Sciatic nerve (tissue), 2 donors: ENCODE measurements at regions not wholly inside any gene's neighbourhood (a gene's known extent, or its start where the extent isn't known, plus 50 kb on each side); places are given as distances from the start of the nearest gene placed in this dataset.
A peak's percentile ranks its signal among the peaks of the same experiment; 100 is the strongest.
"Not testable (repeated sequence)": the region's sequence is repeated elsewhere in the genome, so short reads cannot be mapped to it uniquely, and the experiment has no call there.

ENCODE experiments used
- ATAC-seq: fragments of 200-7000 bp; cut with Tn5 transposase; one replicate; pipeline ENCODE4 v1.9.1; 2020; ENCODE audit warnings: mild to moderate bottlenecking, moderate library complexity
- DNase-seq: peaks from one replicate; pipeline ENCODE4 v3.0.0-alpha.2; 2020; ENCODE audit warnings: low spot score
- intact Hi-C: fragments of 100-400 bp; cut with DNase I; formaldehyde crosslinking; loops from one replicate; pipeline ENCODE4 v1.14.2; 2022
- donor health status: DM: no; HTN: no; CAD: no.
- donor health status: DM: no; HTN: no; CAD: no.

GRCh38 chr16:33128982-33129634, 64.9 kb upstream of the TP53TG3C start:
- peak; percentile 55 for ATAC-seq
- DNase-seq, intact Hi-C loops: not testable (repeated sequence)
